ENCODE measurements at regions not wholly inside any gene's neighbourhood (a gene's known extent, or its start where the extent isn't known, plus 50 kb on each side); places are given as distances from the start of the nearest gene placed in this dataset.

- DNase-seq (ENCODE audit: low read depth), result no peak
Measured at GRCh38 chr15:77540312-77541060, 92.2 kb downstream of the LINGO1 start.

GRCh38 chr15:77538793-77539497 lies 93.8 kb downstream of the LINGO1 start:
- no peak for DNase-seq (ENCODE audit: low read depth)

DNA sequence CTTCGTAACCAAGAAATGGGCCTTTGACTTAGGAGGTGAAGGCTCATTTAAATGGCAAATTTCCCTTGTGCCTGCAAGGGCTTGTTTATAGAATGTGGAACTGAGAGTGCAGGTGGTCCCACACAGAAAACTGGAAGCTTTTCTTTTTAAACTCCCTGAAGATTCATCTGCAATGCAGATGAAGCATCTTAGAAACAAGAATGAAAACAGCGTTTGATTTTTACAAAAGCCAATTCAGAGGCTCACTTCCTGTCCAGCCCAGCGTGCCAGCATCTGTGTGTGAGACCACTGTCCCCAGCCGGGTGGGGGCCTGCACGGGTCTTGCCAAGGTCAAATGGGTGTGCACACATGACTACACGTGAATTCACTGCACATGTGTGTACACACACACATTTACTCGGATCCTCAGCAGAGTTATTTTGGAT lies 94.7 kb downstream of the LINGO1 start:
- DNase-seq (ENCODE audit: low read depth), result no peak

- no peak for DNase-seq (ENCODE audit: low read depth)
Measured at GRCh38 chr15:77537006-77537405, 95.7 kb downstream of the LINGO1 start.

DNA sequence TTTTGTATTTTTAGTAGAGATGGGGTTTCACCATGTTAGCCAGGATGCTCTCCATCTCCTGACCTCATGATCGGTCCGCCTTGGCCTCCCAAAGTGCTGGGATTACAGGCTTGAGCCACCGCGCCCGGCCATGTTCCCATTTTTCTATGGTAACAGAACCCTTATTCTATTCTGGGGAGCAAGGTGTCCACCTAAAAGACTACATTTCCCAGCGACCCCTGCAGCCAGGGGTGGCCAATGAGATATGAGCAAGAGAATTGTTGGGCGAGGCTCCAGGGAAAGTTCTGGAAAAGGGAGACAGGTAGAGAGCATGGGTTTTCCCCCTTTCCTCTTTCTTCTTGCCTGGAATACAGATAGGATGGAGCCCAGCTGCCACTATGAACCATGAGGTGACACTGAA lies 96.9 kb downstream of the LINGO1 start:
- DNase-seq (ENCODE audit: low read depth), result no peak
